ENCODE measurements at regions not wholly inside any gene's neighbourhood (a gene's known extent, or its start where the extent isn't known, plus 50 kb on each side); places are given as distances from the start of the nearest gene placed in this dataset.

- DNase-seq: no peak
Measured at GRCh38 chr12:20289520-20289919, 78.8 kb upstream of the PDE3A start.

DNA sequence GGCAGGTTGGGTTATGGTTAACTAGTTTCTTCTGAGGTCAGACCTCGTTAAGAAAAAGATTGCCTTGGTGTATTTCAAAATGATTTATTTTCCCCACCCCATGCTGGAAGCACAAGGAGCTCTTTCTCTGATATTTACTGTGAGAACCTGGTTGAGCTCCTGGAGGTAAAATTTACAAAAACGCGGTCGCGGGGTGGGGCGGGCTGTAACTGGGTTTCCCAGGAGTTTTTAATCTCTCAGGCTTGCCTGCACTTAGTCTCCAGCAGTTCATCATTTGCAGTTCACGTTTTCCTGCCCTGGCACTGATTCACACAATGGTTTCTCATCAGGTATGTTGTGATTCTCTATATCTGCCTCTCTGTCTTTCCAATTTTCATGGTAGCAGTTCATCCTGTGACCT lies 67.9 kb upstream of the PDE3A start:
- DNase-seq: no peak

DNA sequence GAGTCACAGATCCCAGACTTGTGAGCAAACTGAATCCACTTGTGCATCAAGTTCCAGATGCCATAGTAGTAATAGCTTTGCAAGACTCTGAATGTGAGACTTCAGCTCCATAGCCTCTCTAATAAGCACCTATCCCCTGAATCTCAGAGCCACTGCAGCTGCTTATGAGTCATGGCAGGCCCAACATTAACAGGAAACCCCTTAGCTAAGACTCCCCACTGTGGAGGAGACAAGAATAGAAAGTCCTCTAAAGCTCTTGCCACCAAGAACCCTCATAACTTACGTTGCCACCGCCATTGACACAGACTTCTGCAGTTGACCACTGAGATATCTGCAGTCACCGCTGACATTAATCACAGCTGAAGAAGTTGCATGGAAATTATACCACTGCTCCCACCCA lies 62.9 kb upstream of the PDE3A start:
- no peak for DNase-seq

DNA sequence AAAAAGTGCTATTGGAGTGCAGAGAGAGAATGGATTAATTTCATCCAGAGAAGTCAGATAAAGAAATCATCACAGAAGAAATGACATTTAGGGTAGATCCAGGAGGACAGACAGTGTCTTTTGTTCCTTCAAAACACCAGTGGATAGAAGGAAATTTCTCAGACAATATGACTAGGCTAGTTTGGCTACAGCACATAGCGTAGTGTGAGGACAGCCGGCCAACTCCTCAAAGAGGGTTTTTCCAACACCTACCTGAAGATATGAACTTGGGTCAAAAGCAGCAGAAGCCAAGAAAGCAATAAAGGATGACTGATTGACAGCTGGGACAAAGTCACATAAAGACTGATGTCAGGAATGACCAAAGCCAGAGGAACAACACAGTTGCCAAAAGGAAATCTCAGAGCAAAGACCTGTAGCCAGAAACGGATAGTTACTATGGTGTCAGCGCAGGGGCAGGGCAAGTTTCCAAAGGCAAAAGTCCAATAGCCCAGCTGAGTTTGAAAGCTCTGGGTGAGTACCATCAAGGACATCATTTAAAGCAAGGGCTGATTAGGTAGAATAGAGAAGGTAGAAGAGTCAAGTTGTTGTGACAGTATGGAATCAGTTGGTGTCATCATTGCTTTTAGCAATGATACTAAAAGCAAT lies 58.7 kb upstream of the PDE3A start:
- no peak for DNase-seq

GRCh38 chr12:20314328-20314727 lies 54.0 kb upstream of the PDE3A start:
- DNase-seq: no peak

DNA sequence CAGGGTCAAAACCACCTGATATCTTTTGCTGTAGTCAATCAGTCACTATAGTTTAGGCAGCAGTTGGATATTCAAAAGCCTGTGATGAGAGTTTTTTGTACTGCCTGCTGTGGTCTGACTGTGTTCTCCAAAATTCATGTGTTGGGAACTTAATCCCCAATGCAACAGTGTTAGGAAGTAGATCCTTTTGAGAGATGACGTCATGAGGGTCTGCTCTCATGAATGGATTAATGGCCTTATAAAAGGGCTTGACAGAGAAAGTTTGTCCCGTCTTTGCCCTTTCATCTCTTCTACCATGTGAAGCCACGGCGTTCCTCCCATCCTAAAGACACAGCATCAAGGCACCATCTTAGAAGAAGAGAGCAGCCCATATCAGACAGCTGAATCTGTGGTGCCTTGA lies 50.8 kb upstream of the PDE3A start:
- DNase-seq: no peak
